ENCODE measurements at regions not wholly inside any gene's neighbourhood (a gene's known extent, or its start where the extent isn't known, plus 50 kb on each side); places are given as distances from the start of the nearest gene placed in this dataset.
"Not testable (repeated sequence)": the region's sequence is repeated elsewhere in the genome, so short reads cannot be mapped to it uniquely, and the experiment has no call there.

- DNase-seq (ENCODE audit: low read depth) = no peak
Measured at GRCh38 chr11:122441666-122442035, 213.9 kb upstream of the UBASH3B start.

GRCh38 chr11:122440811-122441665 lies 214.5 kb upstream of the UBASH3B start:
- DNase-seq (ENCODE audit: low read depth) = no peak

GRCh38 chr11:122439866-122440810 lies 215.4 kb upstream of the UBASH3B start:
- no peak for DNase-seq (ENCODE audit: low read depth)

GRCh38 chr11:122436188-122436555 lies 219.3 kb upstream of the UBASH3B start:
- no peak for DNase-seq (ENCODE audit: low read depth)

- DNase-seq (ENCODE audit: low read depth) = no peak
Measured at GRCh38 chr11:122435540-122436187, 219.9 kb upstream of the UBASH3B start.

GRCh38 chr11:122434786-122435185 lies 220.7 kb upstream of the UBASH3B start:
- DNase-seq (ENCODE audit: low read depth) = no peak

GRCh38 chr11:122430490-122430889 lies 225.0 kb upstream of the UBASH3B start:
- DNase-seq (ENCODE audit: low read depth) = no peak

- no peak for DNase-seq (ENCODE audit: low read depth)
Measured at GRCh38 chr11:122426073-122426472, 229.4 kb upstream of the UBASH3B start.

GRCh38 chr11:122424636-122425035 lies 230.9 kb upstream of the UBASH3B start:
- DNase-seq (ENCODE audit: low read depth) = no peak

- DNase-seq (ENCODE audit: low read depth) = no peak
Measured at GRCh38 chr11:122423886-122424285, 231.6 kb upstream of the UBASH3B start.

- DNase-seq (ENCODE audit: low read depth) = no peak
Measured at GRCh38 chr11:122423273-122423672, 232.2 kb upstream of the UBASH3B start.

- no peak for DNase-seq (ENCODE audit: low read depth)
Measured at GRCh38 chr11:122422682-122423081, 232.8 kb upstream of the UBASH3B start.

- no peak for DNase-seq (ENCODE audit: low read depth)
Measured at GRCh38 chr11:122421702-122422101, 233.8 kb upstream of the UBASH3B start.

- no peak for DNase-seq (ENCODE audit: low read depth)
Measured at GRCh38 chr11:122418032-122418431, 237.5 kb upstream of the UBASH3B start.

GRCh38 chr11:122414406-122415018 lies 241.0 kb upstream of the UBASH3B start:
- DNase-seq (ENCODE audit: low read depth) = no peak

GRCh38 chr11:122413677-122414076 lies 241.8 kb upstream of the UBASH3B start:
- DNase-seq (ENCODE audit: low read depth) = no peak

- DNase-seq (ENCODE audit: low read depth) = no peak
Measured at GRCh38 chr11:122412581-122412980, 242.9 kb upstream of the UBASH3B start.

GRCh38 chr11:122406466-122406865 lies 249.1 kb upstream of the UBASH3B start:
- no peak for DNase-seq (ENCODE audit: low read depth)

GRCh38 chr11:122405547-122406341 lies 249.8 kb upstream of the UBASH3B start:
- DNase-seq (ENCODE audit: low read depth) = no peak

- no peak for DNase-seq (ENCODE audit: low read depth)
Measured at GRCh38 chr11:122404571-122404970, 251.0 kb upstream of the UBASH3B start.

GRCh38 chr11:122401581-122401980 lies 253.9 kb upstream of the UBASH3B start:
- not testable (repeated sequence) for DNase-seq (ENCODE audit: low read depth)

Measured in activated gamma-delta T cell treated with anti-CD3 and anti-CD28 coated beads, Interleukin-2, amount 50 U/mL, for 16 hours (primary cell).